ENCODE measurements at regions not wholly inside any gene's neighbourhood (a gene's known extent, or its start where the extent isn't known, plus 50 kb on each side); places are given as distances from the start of the nearest gene placed in this dataset.
"Not testable (repeated sequence)": the region's sequence is repeated elsewhere in the genome, so short reads cannot be mapped to it uniquely, and the experiment has no call there.

- H3K4me3 ChIP-seq, result no peak overlapping the region
Observed at GRCh38 chrX:13414006-13414647, 94.3 kb upstream of the ATXN3L start.

GRCh38 chrX:13412208-13412600 is 92.4 kb upstream of the ATXN3L start:
- TF ChIP-seq POLR2A (IDR thresholded peaks at IDR 0.05), result no peak
- TF ChIP-seq POLR2AphosphoS5 (IDR thresholded peaks at IDR 0.05; ENCODE audit: insufficient read depth in 1 of 2, low read depth in 1 of 2), result no peak
- no peak for TF ChIP-seq CTCF (IDR thresholded peaks at IDR 0.05)
- intact Hi-C loops (cut with DNase I), result no loop called here
- no peak for DNase-seq (ENCODE audit: extremely low spot score in 2 of 2)
- Histone ChIP-seq H3K4me3 (no peak overlapping the region), H3K36me3 (no peaks in the 10 kb centered on the region), H3K27me3 (no peaks in the 10 kb centered on the region), H3K9me3 (no peaks in the 10 kb centered on the region), H3K27ac (no peak overlapping the region), H3K4me1 (no peaks in the 10 kb centered on the region)

More at GRCh38 chrX:13414006-13414647, 94.3 kb upstream of the ATXN3L start:
- no peak for DNase-seq (ENCODE audit: extremely low spot score in 2 of 2)
- no peak overlapping the region for H3K27ac ChIP-seq
- no peaks in the 10 kb centered on the region for H3K4me1 ChIP-seq
- intact Hi-C loops (cut with DNase I), result no loop called here
- H3K36me3 ChIP-seq, result no peaks in the 10 kb centered on the region
- TF ChIP-seq POLR2AphosphoS5 (IDR thresholded peaks at IDR 0.05; ENCODE audit: insufficient read depth in 1 of 2, low read depth in 1 of 2), result no peak
- no peak for TF ChIP-seq CTCF (IDR thresholded peaks at IDR 0.05)
- no peak for TF ChIP-seq POLR2A (IDR thresholded peaks at IDR 0.05)
- H3K9me3 ChIP-seq, result no peaks in the 10 kb centered on the region
- H3K27me3 ChIP-seq, result no peaks in the 10 kb centered on the region

GRCh38 chrX:13411496-13412207 is 91.8 kb upstream of the ATXN3L start:
- no peaks in the 10 kb centered on the region for H3K9me3 ChIP-seq
- H3K36me3 ChIP-seq, result no peaks in the 10 kb centered on the region
- no peaks in the 10 kb centered on the region for H3K4me1 ChIP-seq
- intact Hi-C loops (cut with DNase I), result no loop called here
- DNase-seq (ENCODE audit: extremely low spot score in 2 of 2), result no peak
- H3K27me3 ChIP-seq, result no peaks in the 10 kb centered on the region
- TF ChIP-seq POLR2A (IDR thresholded peaks at IDR 0.05) (no peak), CTCF (IDR thresholded peaks at IDR 0.05) (no peak), POLR2AphosphoS5 (IDR thresholded peaks at IDR 0.05; ENCODE audit: insufficient read depth in 1 of 2, low read depth in 1 of 2) (no peak)
- H3K27ac ChIP-seq, result no peak overlapping the region
- H3K4me3 ChIP-seq, result no peak overlapping the region

GRCh38 chrX:13408599-13408998 is 88.7 kb upstream of the ATXN3L start:
- H3K9me3 ChIP-seq; H3K27ac ChIP-seq; intact Hi-C loops (cut with DNase I); DNase-seq (ENCODE audit: extremely low spot score in 2 of 2); H3K4me3 ChIP-seq; H3K4me1 ChIP-seq; H3K36me3 ChIP-seq; H3K27me3 ChIP-seq: not testable (repeated sequence)

GRCh38 chrX:13404777-13405176 is 84.9 kb upstream of the ATXN3L start:
- H3K36me3 ChIP-seq; H3K4me3 ChIP-seq; H3K9me3 ChIP-seq; H3K27me3 ChIP-seq; H3K27ac ChIP-seq; DNase-seq (ENCODE audit: extremely low spot score in 2 of 2); H3K4me1 ChIP-seq; intact Hi-C loops (cut with DNase I): not testable (repeated sequence)

- H3K27ac ChIP-seq, result no peak overlapping the region
- H3K36me3 ChIP-seq, result no peaks in the 10 kb centered on the region
- no peaks in the 10 kb centered on the region for H3K27me3 ChIP-seq
- intact Hi-C loops (cut with DNase I), result no loop called here
- no peaks in the 10 kb centered on the region for H3K4me1 ChIP-seq
- H3K9me3 ChIP-seq, result no peaks in the 10 kb centered on the region
- TF ChIP-seq CTCF (IDR thresholded peaks at IDR 0.05) (no peak), POLR2AphosphoS5 (IDR thresholded peaks at IDR 0.05; ENCODE audit: insufficient read depth in 1 of 2, low read depth in 1 of 2) (no peak), POLR2A (IDR thresholded peaks at IDR 0.05) (no peak)
- H3K4me3 ChIP-seq, result no peak overlapping the region
- no peak for DNase-seq (ENCODE audit: extremely low spot score in 2 of 2)
Observed at GRCh38 chrX:13404364-13404763, 84.5 kb upstream of the ATXN3L start.

Data from vagina (tissue), 2 donors.